Loucy (cell line): ENCODE measurements at regions not wholly inside any gene's neighbourhood (a gene's known extent, or its start where the extent isn't known, plus 50 kb on each side); places are given as distances from the start of the nearest gene placed in this dataset.
"Not testable (repeated sequence)": the region's sequence is repeated elsewhere in the genome, so short reads cannot be mapped to it uniquely, and the experiment has no call there.

Experiments
- H2AFZ ChIP-seq: fragments of 200-600 bp; sonication (generic); 2 replicates; pipeline ENCODE4 v1.6.0; 2016; ENCODE audit warnings: antibody characterized with exemption, mild to moderate bottlenecking, low read length, moderate library complexity
- H3F3A ChIP-seq: fragments of 200-600 bp; 2 replicates; pipeline ENCODE4 v1.6.0; 2016; ENCODE audit warnings: antibody characterized with exemption, low read depth, mild to moderate bottlenecking
- H3K27me3 ChIP-seq: fragments of 200-600 bp; sonication (generic); 2 replicates; pipeline ENCODE4 v1.6.1; 2014; ENCODE audit warnings: low read length, mild to moderate bottlenecking; ENCODE audit not compliant: insufficient read depth, poor library complexity, severe bottlenecking
- H3K36me3 ChIP-seq: fragments of 200-600 bp; sonication (generic); 2 replicates; pipeline ENCODE4 v1.6.1; 2016; ENCODE audit warnings: low read length; ENCODE audit not compliant: insufficient read depth
- H3K4me1 ChIP-seq: fragments of 200-600 bp; sonication (generic); 2 replicates; pipeline ENCODE4 v1.5.1; 2014; ENCODE audit warnings: low read length, mild to moderate bottlenecking; ENCODE audit not compliant: insufficient read depth, poor library complexity, severe bottlenecking
- H3K4me2 ChIP-seq: fragments of 200-600 bp; sonication (generic); 2 replicates; pipeline ENCODE4 v1.6.0; 2014; ENCODE audit warnings: antibody characterized with exemption, low read length, low read depth, mild to moderate bottlenecking; ENCODE audit not compliant: poor library complexity, severe bottlenecking
- H3K4me3 ChIP-seq: fragments of 200-600 bp; sonication (generic); 2 replicates; pipeline ENCODE4 v1.5.1; 2014; ENCODE audit warnings: low read length, mild to moderate bottlenecking, mixed read lengths; ENCODE audit not compliant: poor library complexity, severe bottlenecking
- H3K79me2 ChIP-seq: fragments of 200-600 bp; sonication (generic); 2 replicates; pipeline ENCODE4 v1.6.1; 2014; ENCODE audit warnings: low read length; ENCODE audit not compliant: insufficient read depth
- H3K9ac ChIP-seq: fragments of 200-600 bp; sonication (generic); 2 replicates; pipeline ENCODE4 v1.6.0; 2014; ENCODE audit warnings: mild to moderate bottlenecking, low read depth, low read length, moderate library complexity; ENCODE audit not compliant: poor library complexity, severe bottlenecking
- H3K9me2 ChIP-seq: fragments of 200-600 bp; sonication (generic); replicated peaks from 2 replicates; pipeline ENCODE4 v1.6.1; 2016; ENCODE audit warnings: low read depth, low read length, mixed read lengths
- H3K9me3 ChIP-seq: fragments of 200-600 bp; sonication (generic); 2 replicates; pipeline ENCODE4 v1.6.1; 2014; ENCODE audit warnings: mild to moderate bottlenecking, antibody characterized with exemption, low read length, low read depth; ENCODE audit not compliant: insufficient read depth
- H4K20me1 ChIP-seq: fragments of 200-600 bp; sonication (generic); 2 replicates; pipeline ENCODE4 v1.6.0; 2014; ENCODE audit warnings: antibody characterized with exemption, low read length, mild to moderate bottlenecking; ENCODE audit not compliant: insufficient read depth, poor library complexity, severe bottlenecking

- H3K4me2 ChIP-seq, H3F3A ChIP-seq, H3K4me3 ChIP-seq, H3K36me3 ChIP-seq, H3K4me1 ChIP-seq, H3K9ac ChIP-seq, H3K9me2 ChIP-seq, H3K79me2 ChIP-seq, H4K20me1 ChIP-seq, H3K9me3 ChIP-seq, H2AFZ ChIP-seq, H3K27me3 ChIP-seq: not testable (repeated sequence)
Measured at GRCh38 chr21:5144731-5145130, 5376.7 kb upstream of the TPTE start.

- not testable (repeated sequence) for H3K4me1 ChIP-seq, H3K36me3 ChIP-seq, H3K79me2 ChIP-seq, H3K9me3 ChIP-seq, H3K9ac ChIP-seq, H3F3A ChIP-seq, H3K9me2 ChIP-seq, H3K27me3 ChIP-seq, H4K20me1 ChIP-seq, H3K4me2 ChIP-seq, H3K4me3 ChIP-seq, H2AFZ ChIP-seq
Measured at GRCh38 chr21:5147685-5148084, 5373.7 kb upstream of the TPTE start.

GRCh38 chr21:5149222-5149621 lies 5372.2 kb upstream of the TPTE start:
- H3K4me2 ChIP-seq, H3K79me2 ChIP-seq, H3K27me3 ChIP-seq, H3F3A ChIP-seq, H3K36me3 ChIP-seq, H3K9me2 ChIP-seq, H2AFZ ChIP-seq, H3K9ac ChIP-seq, H4K20me1 ChIP-seq, H3K4me3 ChIP-seq, H3K9me3 ChIP-seq, H3K4me1 ChIP-seq: not testable (repeated sequence)

GRCh38 chr21:5153842-5154640 lies 5367.3 kb upstream of the TPTE start:
- not testable (repeated sequence) for H3K4me3 ChIP-seq, H3K79me2 ChIP-seq, H3K9ac ChIP-seq, H3K36me3 ChIP-seq, H3K4me2 ChIP-seq, H3K27me3 ChIP-seq, H4K20me1 ChIP-seq, H2AFZ ChIP-seq, H3K9me3 ChIP-seq, H3K9me2 ChIP-seq, H3F3A ChIP-seq, H3K4me1 ChIP-seq

- not testable (repeated sequence) for H3K79me2 ChIP-seq, H2AFZ ChIP-seq, H3K36me3 ChIP-seq, H3K9ac ChIP-seq, H3K9me2 ChIP-seq, H3K4me3 ChIP-seq, H3F3A ChIP-seq, H3K9me3 ChIP-seq, H3K4me2 ChIP-seq, H4K20me1 ChIP-seq, H3K4me1 ChIP-seq, H3K27me3 ChIP-seq
Measured at GRCh38 chr21:5154641-5154982, 5366.8 kb upstream of the TPTE start.

- H2AFZ ChIP-seq, H3K9me2 ChIP-seq, H3K4me1 ChIP-seq, H3K4me3 ChIP-seq, H3K9ac ChIP-seq, H3K4me2 ChIP-seq, H3K36me3 ChIP-seq, H3K27me3 ChIP-seq, H3K9me3 ChIP-seq, H3K79me2 ChIP-seq, H4K20me1 ChIP-seq, H3F3A ChIP-seq: not testable (repeated sequence)
Measured at GRCh38 chr21:5162693-5163574, 5358.4 kb upstream of the TPTE start.

DNA sequence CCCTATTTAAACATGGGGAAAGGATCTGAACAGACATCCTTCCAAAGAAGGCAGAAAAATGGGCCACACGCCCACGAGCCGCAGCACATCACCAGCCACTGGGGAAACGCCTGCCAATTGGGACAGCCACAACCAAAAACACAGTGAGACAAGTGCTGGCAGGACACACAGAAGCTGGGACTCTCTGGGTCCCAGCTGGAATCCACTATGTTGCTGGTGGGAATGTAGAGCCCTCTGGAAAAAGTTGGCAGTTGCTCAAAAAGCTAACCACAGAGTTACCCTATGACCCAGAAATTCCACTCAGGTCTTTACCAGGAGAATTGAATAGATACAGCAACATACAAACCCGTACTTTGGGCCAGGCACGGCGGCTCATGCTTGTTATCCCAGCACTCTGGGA lies 5355.6 kb upstream of the TPTE start:
- H2AFZ ChIP-seq, H3K9me2 ChIP-seq, H3F3A ChIP-seq, H3K4me3 ChIP-seq, H3K4me1 ChIP-seq, H3K27me3 ChIP-seq, H3K9ac ChIP-seq, H3K79me2 ChIP-seq, H3K4me2 ChIP-seq, H3K9me3 ChIP-seq, H3K36me3 ChIP-seq, H4K20me1 ChIP-seq: not testable (repeated sequence)
